ENCODE measurements at regions not wholly inside any gene's neighbourhood (a gene's known extent, or its start where the extent isn't known, plus 50 kb on each side); places are given as distances from the start of the nearest gene placed in this dataset.
A peak's percentile ranks its signal among the peaks of the same experiment; 100 is the strongest.

DNA sequence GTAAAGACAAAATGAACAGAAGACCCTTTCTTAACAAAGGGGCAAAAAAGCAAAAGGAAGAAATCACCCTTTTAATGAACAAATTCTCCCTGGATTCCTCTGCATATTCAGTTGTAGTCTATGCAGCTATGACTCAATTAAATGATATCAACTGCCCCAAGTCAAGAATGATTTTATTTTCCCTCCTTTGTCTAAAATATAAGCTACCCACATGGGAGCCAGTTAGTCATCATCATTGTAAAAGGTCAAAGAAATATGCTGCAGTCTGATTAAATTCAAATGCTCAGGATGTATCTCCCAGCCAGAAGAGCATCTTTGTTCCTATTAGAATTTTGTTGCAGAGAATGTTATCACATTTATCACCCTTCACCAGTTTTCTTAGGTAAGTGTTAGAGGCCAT, 84.0 kb downstream of the SST start:
- Histone ChIP-seq H3K36me3 (ENCODE audit: control insufficient read depth, insufficient read depth, low read length) (no peaks in the 10 kb centered on the region), H3K4me3 (ENCODE audit: low read depth, low read length) (no peak overlapping the region), H3K27me3 (ENCODE audit: control insufficient read depth, insufficient read depth, low read length) (no peaks in the 10 kb centered on the region)
- CTCF ChIA-PET = interaction anchor here (1.3 kb wide), 1 partner anchor 15 kb away, joined by 4 read pairs; no protein-coding TSS in a partner anchor
- peak; percentile 30 for DNase-seq (ENCODE audit: low read depth)
- POLR2A ChIA-PET = no interaction called here
- TF ChIP-seq, protein P1, sequence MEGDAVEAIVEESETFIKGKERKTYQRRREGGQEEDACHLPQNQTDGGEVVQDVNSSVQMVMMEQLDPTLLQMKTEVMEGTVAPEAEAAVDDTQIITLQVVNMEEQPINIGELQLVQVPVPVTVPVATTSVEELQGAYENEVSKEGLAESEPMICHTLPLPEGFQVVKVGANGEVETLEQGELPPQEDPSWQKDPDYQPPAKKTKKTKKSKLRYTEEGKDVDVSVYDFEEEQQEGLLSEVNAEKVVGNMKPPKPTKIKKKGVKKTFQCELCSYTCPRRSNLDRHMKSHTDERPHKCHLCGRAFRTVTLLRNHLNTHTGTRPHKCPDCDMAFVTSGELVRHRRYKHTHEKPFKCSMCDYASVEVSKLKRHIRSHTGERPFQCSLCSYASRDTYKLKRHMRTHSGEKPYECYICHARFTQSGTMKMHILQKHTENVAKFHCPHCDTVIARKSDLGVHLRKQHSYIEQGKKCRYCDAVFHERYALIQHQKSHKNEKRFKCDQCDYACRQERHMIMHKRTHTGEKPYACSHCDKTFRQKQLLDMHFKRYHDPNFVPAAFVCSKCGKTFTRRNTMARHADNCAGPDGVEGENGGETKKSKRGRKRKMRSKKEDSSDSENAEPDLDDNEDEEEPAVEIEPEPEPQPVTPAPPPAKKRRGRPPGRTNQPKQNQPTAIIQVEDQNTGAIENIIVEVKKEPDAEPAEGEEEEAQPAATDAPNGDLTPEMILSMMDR (IDR thresholded peaks at IDR 0.05; ENCODE audit: insufficient read depth, low read depth, low read length) = no peak

DNA sequence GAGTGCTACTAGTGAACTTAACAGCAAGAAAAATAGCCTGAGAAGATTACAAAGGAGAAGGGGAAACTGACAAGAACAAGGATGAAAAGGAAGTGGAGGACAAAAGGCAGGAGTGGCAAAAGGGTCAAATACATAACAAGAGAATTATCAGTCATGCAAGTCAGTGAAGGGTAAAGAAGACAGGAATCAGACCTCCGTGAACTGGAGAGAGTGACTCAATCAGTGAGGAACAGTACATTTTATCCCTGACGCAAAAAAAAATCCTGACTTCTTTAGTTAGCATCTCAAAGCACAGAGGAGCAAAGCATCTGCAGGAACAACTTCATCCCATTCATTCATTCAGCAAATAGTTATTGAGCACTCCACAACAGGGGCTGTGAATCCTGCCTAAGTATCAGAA, 97.8 kb downstream of the SST start:
- TF ChIP-seq, protein P1 (IDR thresholded peaks at IDR 0.05; ENCODE audit: insufficient read depth, low read depth, low read length) = no peak
- no peak for DNase-seq (ENCODE audit: low read depth)
- Histone ChIP-seq H3K36me3 (ENCODE audit: control insufficient read depth, insufficient read depth, low read length) (no peaks in the 10 kb centered on the region), H3K27me3 (ENCODE audit: control insufficient read depth, insufficient read depth, low read length) (no peaks in the 10 kb centered on the region), H3K4me3 (ENCODE audit: low read depth, low read length) (no peak overlapping the region)
- ChIA-PET CTCF (interaction anchor here (2.4 kb wide), 1 partner anchor 44 kb away, joined by 7 read pairs; no protein-coding TSS in a partner anchor), POLR2A (interaction anchor here (0.6 kb wide), 1 partner anchor 19 kb away, joined by 3 read pairs; no protein-coding TSS in a partner anchor)

GRCh38 chr3:187571701-187572100, 98.5 kb downstream of the SST start:
- ChIA-PET CTCF (interaction anchor here (1.2 to 10.0 kb wide), 4 partner anchors 14 to 251 kb away, joined by 4 to 76 read pairs (median 6); no protein-coding TSS in a partner anchor), POLR2A (no interaction called here)
- no peak for DNase-seq (ENCODE audit: low read depth)

GRCh38 chr3:187570776-187571175, 99.4 kb downstream of the SST start:
- ChIA-PET CTCF (interaction anchor here (1.2 to 10.0 kb wide), 4 partner anchors 15 to 250 kb away, joined by 4 to 76 read pairs (median 6); no protein-coding TSS in a partner anchor), POLR2A (no interaction called here)
- no peak for DNase-seq (ENCODE audit: low read depth)

More at GRCh38 chr3:187571701-187572100, 98.5 kb downstream of the SST start:
- Histone ChIP-seq H3K4me3 (ENCODE audit: low read depth, low read length) (no peak overlapping the region), H3K27me3 (ENCODE audit: control insufficient read depth, insufficient read depth, low read length) (no peaks in the 10 kb centered on the region), H3K36me3 (ENCODE audit: control insufficient read depth, insufficient read depth, low read length) (no peaks in the 10 kb centered on the region)
- TF ChIP-seq, protein P1 (IDR thresholded peaks at IDR 0.05; ENCODE audit: insufficient read depth, low read depth, low read length) = no peak

DNA sequence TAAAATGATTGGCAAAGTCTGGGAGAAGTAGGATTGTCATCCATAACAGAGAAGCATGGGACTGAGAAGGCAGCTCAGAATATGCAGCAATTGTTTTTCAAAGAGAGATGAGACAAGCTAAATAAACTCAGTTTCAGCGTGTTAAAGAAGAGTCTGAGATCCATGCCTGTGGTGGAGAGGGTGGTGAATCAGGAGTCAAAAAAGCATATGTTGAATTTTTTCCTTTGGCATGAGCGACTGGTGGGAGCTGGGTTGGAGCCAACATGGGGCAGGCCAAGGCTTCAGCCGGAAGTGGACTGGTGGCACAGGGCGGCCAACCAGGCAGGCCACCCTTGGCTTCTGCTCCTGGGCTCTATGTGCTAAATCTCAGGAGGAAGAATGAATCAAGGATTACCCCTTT, 102.0 kb downstream of the SST start:
- Histone ChIP-seq H3K36me3 (ENCODE audit: control insufficient read depth, insufficient read depth, low read length) (no peaks in the 10 kb centered on the region), H3K4me3 (ENCODE audit: low read depth, low read length) (no peak overlapping the region), H3K27me3 (ENCODE audit: control insufficient read depth, insufficient read depth, low read length) (no peaks in the 10 kb centered on the region)
- DNase-seq (ENCODE audit: low read depth) = no peak
- ChIA-PET CTCF (interaction anchor here (0.6 to 10.0 kb wide), 4 partner anchors 16 to 247 kb away, joined by 3 to 76 read pairs (median 14); no protein-coding TSS in a partner anchor), POLR2A (interaction anchor here (0.6 to 1.0 kb wide), 4 partner anchors 17 to 777 kb away, joined by 3 to 6 read pairs (median 4); no protein-coding TSS in a partner anchor)
- TF ChIP-seq, protein P1 (IDR thresholded peaks at IDR 0.05; ENCODE audit: insufficient read depth, low read depth, low read length) = no peak

More at GRCh38 chr3:187570776-187571175, 99.4 kb downstream of the SST start:
- TF ChIP-seq, protein P1 (IDR thresholded peaks at IDR 0.05; ENCODE audit: insufficient read depth, low read depth, low read length) = no peak
- no peaks in the 10 kb centered on the region for H3K27me3 ChIP-seq (ENCODE audit: control insufficient read depth, insufficient read depth, low read length)
- no peaks in the 10 kb centered on the region for H3K36me3 ChIP-seq (ENCODE audit: control insufficient read depth, insufficient read depth, low read length)
- no peak overlapping the region for H3K4me3 ChIP-seq (ENCODE audit: low read depth, low read length)
